NCI-H345 treated with DMSO at 0.1 percent for 48 hours (cell line): ENCODE measurements at regions not wholly inside any gene's neighbourhood (a gene's known extent, or its start where the extent isn't known, plus 50 kb on each side); places are given as distances from the start of the nearest gene placed in this dataset.

ENCODE experiments used
- DNase-seq: peaks from one replicate; lab custom pipeline; 2025; ENCODE audit not compliant: unreplicated experiment; lab: John Stamatoyannopoulos, UW

- no peak for DNase-seq
Observed at GRCh38 chr7:115153176-115153575, 231.3 kb downstream of the MDFIC start.

GRCh38 chr7:115146148-115146547 lies 224.3 kb downstream of the MDFIC start:
- no peak for DNase-seq

GRCh38 chr7:115145512-115145911 lies 223.6 kb downstream of the MDFIC start:
- DNase-seq, result no peak

- no peak for DNase-seq
Observed at GRCh38 chr7:115137816-115138215, 215.9 kb downstream of the MDFIC start.

GRCh38 chr7:115136796-115137443 lies 215.0 kb downstream of the MDFIC start:
- no peak for DNase-seq

- no peak for DNase-seq
Observed at GRCh38 chr7:115135769-115136410, 214.0 kb downstream of the MDFIC start.

- DNase-seq, result no peak
Observed at GRCh38 chr7:115135146-115135545, 213.3 kb downstream of the MDFIC start.

- DNase-seq, result peak; percentile 96
Observed at GRCh38 chr7:115133248-115133647, 211.4 kb downstream of the MDFIC start.

- no peak for DNase-seq
Observed at GRCh38 chr7:115132096-115132495, 210.2 kb downstream of the MDFIC start.

- no peak for DNase-seq
Observed at GRCh38 chr7:115128154-115128553, 206.3 kb downstream of the MDFIC start.

GRCh38 chr7:115127399-115128021 lies 205.6 kb downstream of the MDFIC start:
- DNase-seq, result no peak

GRCh38 chr7:115125750-115126149 lies 203.9 kb downstream of the MDFIC start:
- no peak for DNase-seq

- DNase-seq, result no peak
Observed at GRCh38 chr7:115125312-115125711, 203.4 kb downstream of the MDFIC start.

- DNase-seq, result no peak
Observed at GRCh38 chr7:115124409-115124939, 202.6 kb downstream of the MDFIC start.

- DNase-seq, result no peak
Observed at GRCh38 chr7:115123441-115123840, 201.5 kb downstream of the MDFIC start.

GRCh38 chr7:115122388-115122787 lies 200.5 kb downstream of the MDFIC start:
- no peak for DNase-seq

- DNase-seq, result no peak
Observed at GRCh38 chr7:115117748-115118147, 195.9 kb downstream of the MDFIC start.

GRCh38 chr7:115116773-115117715 lies 195.2 kb downstream of the MDFIC start:
- DNase-seq, result no peak

- DNase-seq, result no peak
Observed at GRCh38 chr7:115113776-115114175, 191.9 kb downstream of the MDFIC start.

GRCh38 chr7:115113131-115113530 lies 191.2 kb downstream of the MDFIC start:
- DNase-seq, result no peak

GRCh38 chr7:115110523-115110922 lies 188.6 kb downstream of the MDFIC start:
- no peak for DNase-seq
